Hematopoietic multipotent progenitor cell treated with erythropoietin and hydrocortisone succinate and interleukin-3 and kit ligand, for 6 days (in vitro differentiated cells): ENCODE measurements at regions not wholly inside any gene's neighbourhood (a gene's known extent, or its start where the extent isn't known, plus 50 kb on each side); places are given as distances from the start of the nearest gene placed in this dataset.
A peak's percentile ranks its signal among the peaks of the same experiment; 100 is the strongest.

ENCODE experiments used
- DNase-seq: peaks from one replicate; pipeline ENCODE4 v3.0.0-alpha.2; 2015

- no peak for DNase-seq
Observed at GRCh38 chr5:153039501-153039900, 451.0 kb upstream of the GRIA1 start.

- no peak for DNase-seq
Observed at GRCh38 chr5:153043886-153044285, 446.6 kb upstream of the GRIA1 start.

DNA sequence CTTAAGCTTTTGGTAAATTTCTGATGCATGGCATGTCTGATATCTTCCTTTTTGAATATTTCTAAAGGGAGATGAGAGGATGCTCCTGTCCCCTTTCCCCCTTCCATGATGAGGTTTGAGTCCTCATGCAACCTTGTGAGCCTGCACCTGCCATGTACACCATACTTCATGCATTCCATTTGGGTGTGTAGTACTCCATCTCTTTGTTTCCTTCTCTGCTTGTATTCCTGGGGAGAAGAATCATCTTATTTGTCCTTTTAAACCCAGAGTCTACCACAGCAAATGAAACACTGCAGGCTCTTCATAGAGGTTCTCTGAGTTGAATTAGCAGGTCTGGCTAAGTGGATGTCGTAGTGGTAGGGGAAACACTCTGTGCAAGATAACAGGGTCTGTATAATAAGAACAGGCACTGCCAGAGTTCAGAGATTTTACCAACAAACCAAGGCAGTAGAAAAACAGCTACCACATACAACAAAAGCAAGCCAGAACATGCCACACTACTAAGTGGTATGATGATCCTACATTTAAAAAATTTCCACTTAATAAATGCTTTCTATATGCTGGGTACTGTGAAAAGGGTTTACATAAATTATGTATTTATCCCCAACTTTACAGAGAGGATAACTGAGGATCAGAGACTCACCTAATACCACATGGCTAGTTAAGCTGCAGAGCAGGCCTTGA, 439.8 kb upstream of the GRIA1 start:
- no peak for DNase-seq

- no peak for DNase-seq
Observed at GRCh38 chr5:153066281-153066680, 424.2 kb upstream of the GRIA1 start.

GRCh38 chr5:153067869-153068268, 422.6 kb upstream of the GRIA1 start:
- no peak for DNase-seq

DNA sequence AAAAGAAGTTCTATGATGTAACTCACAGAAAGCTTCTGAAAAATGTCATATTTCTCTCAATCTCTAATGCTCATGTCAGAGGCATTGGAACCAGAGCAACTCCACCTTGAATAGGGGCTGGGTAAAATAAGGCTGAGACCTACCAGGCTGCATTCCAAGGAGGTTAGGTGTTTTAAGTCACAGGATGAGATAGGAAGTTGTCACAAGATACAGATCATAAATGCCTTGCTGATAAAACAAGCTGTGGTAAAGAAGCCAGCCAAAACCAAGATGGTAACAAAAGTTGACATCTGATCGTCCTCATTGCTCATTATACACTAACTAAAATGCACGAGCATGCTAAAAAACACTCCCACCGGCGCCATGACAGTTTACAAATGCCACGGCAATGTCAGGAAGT, 411.1 kb upstream of the GRIA1 start:
- DNase-seq = no peak

DNA sequence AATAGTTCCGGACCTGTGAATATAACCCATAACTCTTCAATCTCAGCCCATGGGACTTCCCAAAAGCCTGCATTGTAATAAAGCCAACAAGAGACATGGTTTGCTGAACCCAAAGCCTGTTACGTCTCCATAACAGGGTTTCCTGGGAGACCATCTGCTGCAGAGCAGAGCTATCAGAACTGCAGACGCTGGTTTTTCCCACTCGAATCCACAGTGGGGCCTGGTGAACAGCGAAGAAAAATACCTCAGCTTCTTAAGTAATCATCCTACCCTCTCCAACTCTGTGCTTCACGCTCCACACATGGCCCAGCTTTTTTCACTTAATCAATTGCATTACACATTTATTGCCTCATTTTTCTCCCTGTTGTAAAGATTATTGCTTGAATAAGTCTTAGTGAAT, 409.5 kb upstream of the GRIA1 start:
- no peak for DNase-seq

DNA sequence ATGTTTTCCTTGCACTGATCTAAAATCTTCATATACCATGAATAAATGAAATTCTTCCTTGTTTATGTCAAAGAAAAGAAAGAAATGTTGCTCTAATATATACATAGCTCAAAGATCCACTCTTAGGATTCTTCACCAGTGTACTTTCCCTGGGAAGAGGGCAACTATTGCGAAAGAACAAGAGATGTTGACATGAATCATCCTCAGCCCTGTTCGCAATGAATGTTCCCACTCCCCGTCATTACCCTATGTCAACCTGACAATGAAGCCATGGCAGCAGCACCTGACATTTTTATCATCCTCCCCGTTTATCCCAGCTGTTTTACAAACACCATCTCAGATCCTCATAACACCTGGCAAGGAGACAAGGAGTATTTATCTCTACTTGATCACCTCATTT, 409.1 kb upstream of the GRIA1 start:
- no peak for DNase-seq

DNA sequence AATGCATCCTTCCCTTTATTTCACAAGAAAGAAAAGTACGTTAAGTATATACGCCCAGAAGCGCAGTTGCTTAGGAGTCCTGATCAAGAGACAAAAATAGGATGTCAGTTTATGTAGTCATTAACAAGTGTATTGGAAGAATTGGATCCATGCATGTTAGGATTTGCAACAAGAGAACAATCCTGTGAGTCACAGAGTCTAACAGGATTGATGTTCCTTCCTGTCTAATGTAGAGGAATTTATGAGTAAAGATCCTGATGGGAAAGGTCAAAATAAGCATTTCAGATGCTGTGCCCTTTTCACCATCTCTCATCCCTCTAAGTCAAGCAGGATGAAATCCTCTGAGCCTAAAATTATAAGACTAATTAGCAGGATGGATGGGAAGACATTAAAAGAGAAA, 406.0 kb upstream of the GRIA1 start:
- DNase-seq = no peak

DNA sequence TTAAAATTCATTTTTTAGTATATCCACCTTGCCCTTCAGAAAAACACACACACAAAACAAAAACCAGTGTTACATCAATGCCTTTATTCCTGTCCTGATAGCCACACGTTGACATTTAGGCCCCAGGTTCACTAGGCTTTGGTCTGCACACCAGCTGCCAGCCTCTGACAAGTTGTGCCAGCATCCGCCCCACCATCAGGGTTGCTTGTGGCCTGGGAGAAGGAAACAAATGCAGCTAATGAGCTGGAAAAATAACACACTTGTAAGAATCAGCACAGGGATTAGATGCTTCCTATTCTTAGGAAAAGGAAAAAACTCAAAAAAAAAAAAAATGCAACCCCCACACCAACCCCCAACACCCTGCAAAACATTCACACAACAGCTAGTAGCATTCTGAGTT, 404.0 kb upstream of the GRIA1 start:
- DNase-seq = no peak

DNA sequence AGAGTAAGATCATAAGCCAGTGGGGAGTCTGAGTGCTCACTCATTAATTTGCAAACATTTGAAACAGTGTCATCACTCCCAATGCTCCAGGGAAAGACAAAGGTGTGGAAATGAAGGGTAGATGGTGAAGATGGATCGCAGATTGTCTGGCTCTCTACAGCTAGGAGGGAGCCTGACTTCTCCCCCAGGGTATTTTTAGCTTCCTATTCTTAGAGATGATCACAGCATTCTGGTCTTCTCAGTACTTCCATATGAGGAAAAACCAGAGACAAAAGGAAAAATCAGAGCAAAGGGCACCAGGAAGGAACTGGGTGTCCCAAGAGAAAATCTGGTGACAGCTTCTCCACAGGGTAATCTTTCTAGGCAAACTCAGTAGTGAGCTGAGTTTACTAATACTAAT, 401.9 kb upstream of the GRIA1 start:
- DNase-seq = no peak

DNA sequence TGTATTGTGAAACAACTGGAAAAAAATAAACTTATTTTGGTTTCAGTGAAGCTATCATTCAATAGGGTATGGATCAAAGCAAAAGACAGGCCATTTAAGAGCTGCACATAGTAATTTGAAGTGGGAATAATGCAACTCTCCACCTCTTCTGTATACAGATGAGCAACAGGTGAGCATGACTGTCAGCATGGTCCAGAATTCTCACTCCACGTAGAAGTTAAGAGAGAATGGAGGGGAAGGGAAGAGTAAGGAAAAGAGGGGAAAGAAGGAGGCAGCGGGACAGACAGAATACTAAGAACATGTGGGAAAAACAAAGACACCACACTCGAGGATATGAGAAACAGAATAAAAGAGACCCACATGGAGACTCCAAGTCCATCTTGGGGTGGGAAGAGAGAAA, 396.1 kb upstream of the GRIA1 start:
- DNase-seq = no peak

GRCh38 chr5:153096381-153096780, 394.1 kb upstream of the GRIA1 start:
- DNase-seq = no peak

DNA sequence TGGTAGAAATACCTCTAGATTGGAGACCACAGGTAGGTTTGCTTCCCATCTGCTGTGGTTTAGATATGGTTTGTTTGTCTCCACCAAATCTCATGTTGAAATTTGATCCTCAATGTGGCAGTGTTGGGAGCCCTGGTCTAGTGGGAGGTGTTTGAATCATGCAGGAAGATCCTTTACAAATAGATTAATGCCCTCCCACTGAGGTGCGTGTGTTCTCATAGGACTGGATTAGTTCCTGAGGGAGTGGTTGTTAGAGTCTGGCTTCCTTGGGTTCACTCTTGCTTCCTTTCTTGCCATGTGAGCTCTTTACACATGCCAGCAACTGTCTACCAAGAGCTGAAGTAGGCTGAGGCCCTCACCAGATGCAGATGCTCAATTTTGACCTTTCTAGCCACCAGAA, 391.1 kb upstream of the GRIA1 start:
- no peak for DNase-seq

- DNase-seq = no peak
Observed at GRCh38 chr5:153101235-153102180, 389.0 kb upstream of the GRIA1 start.

GRCh38 chr5:153116916-153117315, 373.6 kb upstream of the GRIA1 start:
- no peak for DNase-seq

DNA sequence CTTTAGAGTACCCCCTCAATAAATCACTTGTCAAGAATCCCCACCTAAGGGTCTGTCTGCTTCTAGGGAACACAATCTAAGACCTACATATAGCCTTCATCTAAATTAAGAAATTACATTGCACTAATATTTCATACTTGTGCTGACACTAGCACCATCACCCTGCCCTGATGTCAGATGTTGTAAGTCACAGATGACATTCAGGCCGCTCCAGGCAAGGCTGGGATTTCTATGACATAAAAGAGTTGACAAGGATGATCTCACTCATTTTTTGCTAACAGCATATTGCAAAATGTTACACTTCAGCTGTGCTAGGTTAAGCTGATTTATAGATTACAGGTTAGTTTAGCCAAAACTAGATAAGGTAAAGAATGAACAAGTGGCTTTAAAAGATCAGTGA, 372.5 kb upstream of the GRIA1 start:
- DNase-seq = no peak

GRCh38 chr5:153122403-153122802, 368.1 kb upstream of the GRIA1 start:
- no peak for DNase-seq

DNA sequence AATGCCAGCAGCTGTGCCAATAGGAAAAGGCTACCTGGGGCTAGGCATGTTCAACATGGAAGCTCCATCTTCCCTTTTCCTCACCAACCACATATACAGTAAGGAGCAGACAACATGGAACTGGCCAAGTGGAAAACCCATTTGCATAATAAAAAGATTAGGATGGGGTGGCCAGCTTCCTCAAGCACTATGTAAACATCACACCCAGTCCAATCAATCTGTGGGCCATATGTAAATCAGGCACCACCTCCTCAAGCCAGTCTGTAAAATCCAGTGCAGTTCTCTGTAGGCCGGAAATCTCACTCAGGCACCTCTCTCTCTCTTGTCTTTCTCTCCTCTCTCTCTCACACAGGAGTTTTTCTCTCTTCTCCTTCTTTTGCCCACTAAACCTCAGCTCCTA, 360.2 kb upstream of the GRIA1 start:
- DNase-seq = no peak

- no peak for DNase-seq
Observed at GRCh38 chr5:153135411-153135810, 355.1 kb upstream of the GRIA1 start.

GRCh38 chr5:153136910-153137614, 353.4 kb upstream of the GRIA1 start:
- DNase-seq = no peak

DNA sequence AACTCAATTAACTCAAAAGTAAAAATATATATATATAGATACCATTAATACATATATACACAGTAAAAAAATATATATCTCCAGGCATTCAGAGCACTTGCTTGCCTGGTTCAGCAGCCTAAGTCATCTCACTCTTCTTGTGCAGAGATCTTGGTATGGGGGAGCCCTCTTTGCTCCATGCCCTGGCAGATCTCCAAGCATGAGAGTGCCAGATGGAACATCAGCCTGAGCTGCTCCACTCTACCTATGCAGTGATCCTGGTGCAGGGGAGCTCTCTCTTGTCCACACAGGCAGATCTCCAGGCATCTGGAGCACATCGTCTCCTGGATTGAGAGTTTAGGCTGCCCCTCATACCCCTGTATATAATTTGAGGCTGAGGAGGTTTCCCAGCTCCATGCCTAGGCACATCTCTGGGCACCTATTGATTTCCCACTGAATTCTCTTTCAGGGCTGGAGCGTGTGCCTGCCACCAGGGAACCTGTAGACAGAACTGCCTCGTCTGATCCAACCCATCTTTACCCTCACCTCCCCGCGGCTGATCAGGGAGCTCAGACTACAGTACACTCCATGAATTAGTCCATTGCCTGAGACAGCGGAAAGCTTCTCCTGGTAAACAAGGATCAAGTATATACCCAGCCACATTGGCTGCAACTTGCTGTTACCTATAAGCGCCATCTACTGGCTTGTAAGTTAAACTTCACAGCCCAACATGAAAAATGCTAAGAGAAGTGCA, 342.4 kb upstream of the GRIA1 start:
- peak; percentile 54 for DNase-seq

DNA sequence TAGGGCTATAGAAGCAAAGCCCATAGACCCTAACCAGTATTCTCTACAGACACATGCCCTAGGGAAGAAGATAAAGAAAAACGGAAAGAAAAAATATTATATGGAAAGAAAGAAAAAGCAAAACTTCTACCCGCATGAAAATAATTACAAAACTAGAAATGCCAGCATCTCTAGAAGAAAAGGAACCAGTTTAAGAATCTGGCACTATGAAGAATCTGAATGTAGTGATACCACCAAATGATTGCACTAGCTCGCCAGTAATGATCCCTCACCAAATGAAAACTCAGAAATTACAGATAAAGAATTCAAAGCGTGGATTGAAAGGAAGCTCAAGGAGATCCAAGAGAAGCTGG, 341.9 kb upstream of the GRIA1 start:
- no peak for DNase-seq
